ENCODE measurements at regions not wholly inside any gene's neighbourhood (a gene's known extent, or its start where the extent isn't known, plus 50 kb on each side); places are given as distances from the start of the nearest gene placed in this dataset.

- TF ChIP-seq CTCF (IDR thresholded peaks at IDR 0.05) (no peak), POLR2A (IDR thresholded peaks at IDR 0.05) (no peak), POLR2AphosphoS5 (IDR thresholded peaks at IDR 0.05) (no peak), EP300 (IDR thresholded peaks at IDR 0.05; ENCODE audit: low read depth) (no peak)
Measured at GRCh38 chr7:17408904-17409290, 110.4 kb downstream of the AHR start.
